Astrocyte (in vitro differentiated cells and primary cell): ENCODE measurements at regions not wholly inside any gene's neighbourhood (a gene's known extent, or its start where the extent isn't known, plus 50 kb on each side); places are given as distances from the start of the nearest gene placed in this dataset.

Experiments
- DNase-seq: peaks from one replicate; pipeline ENCODE4 v3.0.0-alpha.2; 2010; ENCODE audit warnings: low read depth
- FAIRE-seq: peaks from 2 replicates; lab custom pipeline; 2011; peaks lifted over from hg19 to GRCh38; lab: Jason Lieb, UNC
- H2AFZ ChIP-seq: 2 replicates; pipeline ENCODE4 v1.6.0; 2012; ENCODE audit warnings: low read depth, low read length, inconsistent platforms
- H3K27ac ChIP-seq: 2 replicates; pipeline ENCODE4 v1.5.1; 2011; ENCODE audit warnings: low read depth, low read length, inconsistent platforms
- H3K27me3 ChIP-seq: 2 replicates; pipeline ENCODE4 v1.6.0; 2011; ENCODE audit warnings: low read length, inconsistent platforms; ENCODE audit not compliant: insufficient read depth
- H3K36me3 ChIP-seq: 2 replicates; pipeline ENCODE4 v1.5.1; 2011; ENCODE audit warnings: low read length, inconsistent platforms; ENCODE audit not compliant: insufficient read depth
- H3K4me1 ChIP-seq: 2 replicates; pipeline ENCODE4 v1.5.1; 2011; ENCODE audit warnings: low read length, inconsistent platforms; ENCODE audit not compliant: insufficient read depth
- H3K4me2 ChIP-seq: 2 replicates; pipeline ENCODE4 v1.6.0; 2012; ENCODE audit warnings: low read length, inconsistent platforms
- H3K4me3 ChIP-seq: 2 replicates; pipeline ENCODE4 v1.5.1; 2011; ENCODE audit warnings: low read depth, mild to moderate bottlenecking, low read length, inconsistent platforms; ENCODE audit not compliant: insufficient read depth
- H3K79me2 ChIP-seq: 2 replicates; pipeline ENCODE4 v1.6.0; 2012; ENCODE audit warnings: mild to moderate bottlenecking, low read length, inconsistent platforms; ENCODE audit not compliant: insufficient read depth
- H3K9ac ChIP-seq: 2 replicates; pipeline ENCODE4 v1.6.0; 2012; ENCODE audit warnings: mild to moderate bottlenecking, low read length, inconsistent platforms
- H3K9me3 ChIP-seq: 2 replicates; pipeline ENCODE4 v1.5.1; 2012; ENCODE audit warnings: low read depth, mild to moderate bottlenecking, low read length, inconsistent platforms; ENCODE audit not compliant: insufficient read depth
- H4K20me1 ChIP-seq: 2 replicates; pipeline ENCODE4 v1.6.0; 2012; ENCODE audit warnings: low read length, inconsistent platforms; ENCODE audit not compliant: insufficient read depth
- H3K27ac Mint-ChIP-seq: one replicate; pipeline ENCODE4 v1.8.0; 2021; ENCODE audit warnings: mild to moderate bottlenecking, mixed read lengths; ENCODE audit not compliant: unreplicated experiment
- H3K27me3 Mint-ChIP-seq: one replicate; pipeline ENCODE4 v1.8.0; 2021; ENCODE audit warnings: low read depth, mixed read lengths; ENCODE audit not compliant: unreplicated experiment
- H3K36me3 Mint-ChIP-seq: one replicate; pipeline ENCODE4 v1.8.0; 2021; ENCODE audit warnings: low read depth, mixed read lengths; ENCODE audit not compliant: unreplicated experiment
- H3K4me1 Mint-ChIP-seq: one replicate; pipeline ENCODE4 v1.8.0; 2021; ENCODE audit warnings: low read depth, mixed read lengths; ENCODE audit not compliant: unreplicated experiment
- H3K4me3 Mint-ChIP-seq: one replicate; pipeline ENCODE4 v1.8.0; 2021; ENCODE audit warnings: mild to moderate bottlenecking, moderate library complexity, mixed read lengths; ENCODE audit not compliant: unreplicated experiment
- H3K9me3 Mint-ChIP-seq: one replicate; pipeline ENCODE4 v1.8.0; 2021; ENCODE audit warnings: mild to moderate bottlenecking, mixed read lengths; ENCODE audit not compliant: unreplicated experiment
- EZH2 ChIP-seq: IDR thresholded peaks from 2 replicates; pipeline ENCODE4 v1.6.1; 2012; ENCODE audit warnings: mild to moderate bottlenecking, low read length, inconsistent platforms; ENCODE audit not compliant: insufficient read depth
- TF ChIP-seq, protein P1 (sequence below): IDR thresholded peaks from 2 replicates; pipeline ENCODE4 v1.5.1; 2011; ENCODE audit warnings: low read depth, mild to moderate bottlenecking, inconsistent platforms, low read length, moderate library complexity; ENCODE audit not compliant: insufficient read depth

DNA sequence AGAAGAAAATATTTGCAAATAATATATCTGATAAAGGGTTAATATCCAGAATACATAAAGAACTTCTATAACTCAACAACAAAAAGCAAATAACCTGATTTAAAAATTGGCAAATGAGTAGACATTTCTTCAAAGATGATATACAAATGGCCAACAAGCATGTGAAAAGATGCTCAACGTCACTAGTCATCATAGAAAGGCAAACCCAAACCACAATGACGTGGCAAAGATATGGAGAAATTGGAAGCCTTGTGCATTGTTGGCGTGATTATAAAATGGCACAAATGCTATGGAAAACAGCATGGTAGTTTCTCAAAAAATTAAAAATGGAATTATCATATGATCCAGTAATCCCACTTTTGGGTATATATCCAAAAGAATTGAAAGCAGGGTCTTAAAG is 466.3 kb downstream of the TBC1D22A start:
- TF ChIP-seq EZH2, result no peak
- TF ChIP-seq, protein P1, sequence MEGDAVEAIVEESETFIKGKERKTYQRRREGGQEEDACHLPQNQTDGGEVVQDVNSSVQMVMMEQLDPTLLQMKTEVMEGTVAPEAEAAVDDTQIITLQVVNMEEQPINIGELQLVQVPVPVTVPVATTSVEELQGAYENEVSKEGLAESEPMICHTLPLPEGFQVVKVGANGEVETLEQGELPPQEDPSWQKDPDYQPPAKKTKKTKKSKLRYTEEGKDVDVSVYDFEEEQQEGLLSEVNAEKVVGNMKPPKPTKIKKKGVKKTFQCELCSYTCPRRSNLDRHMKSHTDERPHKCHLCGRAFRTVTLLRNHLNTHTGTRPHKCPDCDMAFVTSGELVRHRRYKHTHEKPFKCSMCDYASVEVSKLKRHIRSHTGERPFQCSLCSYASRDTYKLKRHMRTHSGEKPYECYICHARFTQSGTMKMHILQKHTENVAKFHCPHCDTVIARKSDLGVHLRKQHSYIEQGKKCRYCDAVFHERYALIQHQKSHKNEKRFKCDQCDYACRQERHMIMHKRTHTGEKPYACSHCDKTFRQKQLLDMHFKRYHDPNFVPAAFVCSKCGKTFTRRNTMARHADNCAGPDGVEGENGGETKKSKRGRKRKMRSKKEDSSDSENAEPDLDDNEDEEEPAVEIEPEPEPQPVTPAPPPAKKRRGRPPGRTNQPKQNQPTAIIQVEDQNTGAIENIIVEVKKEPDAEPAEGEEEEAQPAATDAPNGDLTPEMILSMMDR, result no peak
- H3K9me3 ChIP-seq, result peaks cover 8% of the 10 kb centered on the region
- no peak overlapping the region for H2AFZ ChIP-seq
- H3K4me2 ChIP-seq, result no peak overlapping the region
- DNase-seq (no peak), FAIRE-seq (no peak)
- H3K4me3 ChIP-seq, result no peak overlapping the region
- no peaks in the 10 kb centered on the region for H3K36me3 ChIP-seq
- no peaks in the 10 kb centered on the region for H3K27me3 ChIP-seq
- H3K27ac ChIP-seq, result no peak overlapping the region
- H3K4me1 ChIP-seq, result no peaks in the 10 kb centered on the region
- no peaks in the 10 kb centered on the region for H3K79me2 ChIP-seq
- Mint-ChIP-seq H3K4me1 (no peaks in the 10 kb centered on the region), H3K27me3 (no peaks in the 10 kb centered on the region), H3K4me3 (no peak overlapping the region), H3K36me3 (no peaks in the 10 kb centered on the region), H3K27ac (no peak overlapping the region), H3K9me3 (peaks cover 10% of the 10 kb centered on the region)
- H4K20me1 ChIP-seq, result no peaks in the 10 kb centered on the region
- no peak overlapping the region for H3K9ac ChIP-seq

DNA sequence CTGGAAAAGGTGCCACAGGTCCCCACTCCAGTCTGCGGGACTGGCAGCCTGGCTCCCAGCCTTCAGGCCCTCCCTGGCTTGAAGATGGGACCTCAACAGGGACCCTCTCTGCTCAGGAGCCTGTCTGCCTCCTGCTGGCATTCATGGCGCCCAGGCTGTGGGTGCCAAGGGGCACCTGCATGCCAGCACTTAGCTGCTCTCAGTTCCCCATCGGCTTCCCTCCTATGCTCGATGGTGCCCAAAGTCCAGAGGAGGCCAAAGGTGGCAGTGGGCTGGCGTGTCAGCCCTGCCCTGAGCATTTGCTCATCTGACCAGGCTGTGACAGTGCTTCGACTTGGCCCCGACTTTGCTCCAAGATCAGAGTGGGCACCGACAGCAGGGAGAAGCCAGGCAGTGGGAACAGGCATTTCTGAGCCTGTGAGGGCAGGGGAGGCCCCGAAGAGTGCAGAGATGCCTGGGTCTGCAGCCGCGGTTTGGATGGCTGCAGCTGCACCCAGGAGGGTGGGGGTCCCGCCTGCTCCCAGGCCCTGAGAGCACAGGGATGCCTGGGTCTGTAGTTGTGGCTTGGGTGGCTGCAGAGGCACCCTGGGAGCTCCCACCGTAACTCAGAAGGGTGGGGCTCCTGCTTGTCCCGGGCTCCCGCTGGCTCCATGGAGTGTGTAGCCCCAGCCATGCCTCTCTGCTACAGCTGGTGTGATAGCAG is 463.6 kb downstream of the TBC1D22A start:
- Mint-ChIP-seq H3K4me3 (no peak overlapping the region), H3K9me3 (peaks cover 10% of the 10 kb centered on the region), H3K36me3 (no peaks in the 10 kb centered on the region), H3K27me3 (no peaks in the 10 kb centered on the region), H3K4me1 (no peaks in the 10 kb centered on the region), H3K27ac (no peak overlapping the region)
- H3K4me1 ChIP-seq, result no peaks in the 10 kb centered on the region
- H3K27me3 ChIP-seq, result no peaks in the 10 kb centered on the region
- TF ChIP-seq EZH2, result no peak
- TF ChIP-seq, protein P1, result no peak
- no peaks in the 10 kb centered on the region for H4K20me1 ChIP-seq
- H2AFZ ChIP-seq, result no peak overlapping the region
- H3K4me3 ChIP-seq, result no peak overlapping the region
- FAIRE-seq, result no peak
- H3K79me2 ChIP-seq, result no peaks in the 10 kb centered on the region
- H3K9ac ChIP-seq, result no peak overlapping the region
- no peak for DNase-seq
- no peak overlapping the region for H3K4me2 ChIP-seq
- H3K36me3 ChIP-seq, result no peaks in the 10 kb centered on the region
- no peak overlapping the region for H3K27ac ChIP-seq
- no peaks in the 10 kb centered on the region for H3K9me3 ChIP-seq
